Esophagus muscularis mucosa (tissue), 4 donors: ENCODE measurements at regions not wholly inside any gene's neighbourhood (a gene's known extent, or its start where the extent isn't known, plus 50 kb on each side); places are given as distances from the start of the nearest gene placed in this dataset.

Source experiments
- DNase-seq: peaks from one replicate; pipeline ENCODE4 v3.0.0-alpha.2; 2017; ENCODE audit errors: extremely low spot score
- H3K27ac ChIP-seq, 4 donors: fragments of 200-600 bp; sonication (generic); replicated peaks in 1 of 4; 1 replicate in 3 of 4; 2 replicates in 1 of 4; pipeline ENCODE4 v1.5.1; 2016 to 2019; ENCODE audit warnings: mild to moderate bottlenecking in 1 of 4
- H3K27me3 ChIP-seq, 4 donors: fragments of 200-600 bp; sonication (generic); one replicate each; pipeline versions ENCODE4 v1.5.1 to v1.6.0; 2016 to 2019
- H3K36me3 ChIP-seq, 4 donors: fragments of 200-600 bp; sonication (generic); one replicate each; pipeline ENCODE4 v1.5.1; 2016 to 2019
- H3K4me1 ChIP-seq, 4 donors: fragments of 200-600 bp; sonication (generic); one replicate each; pipeline ENCODE4 v1.5.1; 2016 to 2019
- H3K4me3 ChIP-seq, 4 donors: fragments of 200-600 bp; sonication (generic); 1 replicate in 2 of 4; 2 replicates in 2 of 4; pipeline ENCODE4 v1.5.1; 2016 to 2019; ENCODE audit warnings: mild to moderate bottlenecking in 4 of 4, moderate library complexity in 1 of 4
- H3K9me3 ChIP-seq, 4 donors: fragments of 200-600 bp; sonication (generic); 1 replicate in 3 of 4; 2 replicates in 1 of 4; pipeline ENCODE4 v1.5.1; 2016 to 2019
- CTCF ChIP-seq, 3 experiments: fragments of 200-600 bp in 2 of 3; fragments of 450-650 bp in 1 of 3; sonication (generic) in 2 of 3; IDR thresholded peaks; one replicate each; pipeline ENCODE4 v1.5.1; 2017 to 2019; ENCODE audit warnings: antibody characterized with exemption in 3 of 3, mild to moderate bottlenecking in 2 of 3, moderate library complexity in 1 of 3
- EP300 ChIP-seq: sonication (generic); formaldehyde crosslinking; IDR thresholded peaks from one replicate; pipeline ENCODE4 v1.6.1; 2017; ENCODE audit warnings: antibody characterized with exemption
- POLR2A ChIP-seq: fragments of 450-650 bp; IDR thresholded peaks from one replicate; pipeline ENCODE4 v1.6.1; 2017; ENCODE audit warnings: antibody characterized with exemption, moderate library complexity, mild to moderate bottlenecking, low read depth
- POLR2AphosphoS5 ChIP-seq, 2 donors: sonication (generic); formaldehyde crosslinking; IDR thresholded peaks; one replicate each; pipeline ENCODE4 v1.6.1; 2017; ENCODE audit warnings: antibody characterized with exemption in 2 of 2
- WGBS: methylation state at CpG from one replicate; pipeline ENCODE4 v1.1.5; 2018; 5-methylcytosine and 5-hydroxymethylcytosine counted together
- intact Hi-C: fragments of 100-400 bp; cut with DNase I; formaldehyde crosslinking; loops from one replicate; pipeline ENCODE4 v1.15.1; 2023

- 71% methylated on average over 3 of the region's 3 CpGs for WGBS
- DNase-seq = peak; percentile 60
- TF ChIP-seq POLR2A = no peak
- no peak for TF ChIP-seq EP300
- no peak for TF ChIP-seq CTCF (IDR thresholded peaks at IDR 0.05)
- Histone ChIP-seq H3K27me3 (peaks cover 0 to 8% (median 0%) of the 10 kb centered on the region in 4 donors), H3K9me3 (peaks cover 0 to 7% (median 0%) of the 10 kb centered on the region in 4 donors), H3K4me1 (no peaks in the 10 kb centered on the region), H3K4me3 (no peak overlapping the region), H3K27ac (no peak overlapping the region), H3K36me3 (no peaks in the 10 kb centered on the region)
- intact Hi-C loops = no loop called here
Measured at GRCh38 chr22:47696776-47697175, 934.3 kb downstream of the TBC1D22A start.

- Histone ChIP-seq H3K27ac (no peak overlapping the region), H3K9me3 (no peaks in the 10 kb centered on the region), H3K4me1 (no peaks in the 10 kb centered on the region), H3K27me3 (peaks cover 0 to 8% (median 0%) of the 10 kb centered on the region in 4 donors), H3K36me3 (no peaks in the 10 kb centered on the region), H3K4me3 (no peak overlapping the region)
- intact Hi-C loops = no loop called here
- DNase-seq = peak; percentile 80
- no peak for TF ChIP-seq POLR2A
- 100% methylated on average over 2 of the region's 5 CpGs for WGBS
Measured at GRCh38 chr22:47695176-47695575, 932.7 kb downstream of the TBC1D22A start.

- no peak overlapping the region for H3K27ac ChIP-seq
Measured at GRCh38 chr22:47694536-47695130, 932.2 kb downstream of the TBC1D22A start.

GRCh38 chr22:47693606-47694005 lies 931.2 kb downstream of the TBC1D22A start:
- DNase-seq = peak; percentile 55
- peaks cover 0 to 8% (median 0%) of the 10 kb centered on the region in 4 donors for H3K27me3 ChIP-seq
- H3K36me3 ChIP-seq = no peaks in the 10 kb centered on the region
- H3K9me3 ChIP-seq = no peaks in the 10 kb centered on the region
- 90% methylated on average over 6 of the region's 6 CpGs for WGBS
- no peaks in the 10 kb centered on the region for H3K4me1 ChIP-seq
- TF ChIP-seq POLR2AphosphoS5 (IDR thresholded peaks at IDR 0.05) (no peak), EP300 (no peak), POLR2A (no peak), CTCF (IDR thresholded peaks at IDR 0.05) (no peak)
- intact Hi-C loops = no loop called here
- H3K27ac ChIP-seq = no peak overlapping the region
- H3K4me3 ChIP-seq = no peak overlapping the region

More at GRCh38 chr22:47694536-47695130, 932.2 kb downstream of the TBC1D22A start:
- H3K9me3 ChIP-seq = no peaks in the 10 kb centered on the region
- TF ChIP-seq EP300 (no peak), CTCF (IDR thresholded peaks at IDR 0.05) (no peak), POLR2A (no peak), POLR2AphosphoS5 (IDR thresholded peaks at IDR 0.05) (no peak)
- H3K27me3 ChIP-seq = peaks cover 0 to 8% (median 0%) of the 10 kb centered on the region in 4 donors
- DNase-seq = no peak
- no peaks in the 10 kb centered on the region for H3K36me3 ChIP-seq
- intact Hi-C loops = no loop called here
- no peaks in the 10 kb centered on the region for H3K4me1 ChIP-seq
- no peak overlapping the region for H3K4me3 ChIP-seq
- WGBS = 62% methylated on average over 4 of the region's 4 CpGs

- no peak for TF ChIP-seq POLR2AphosphoS5 (IDR thresholded peaks at IDR 0.05)
- no peak for TF ChIP-seq EP300
- no peak overlapping the region for H3K27ac ChIP-seq
- DNase-seq = peak; percentile 57
- H3K36me3 ChIP-seq = no peaks in the 10 kb centered on the region
- no peaks in the 10 kb centered on the region for H3K4me1 ChIP-seq
- intact Hi-C loops = no loop called here
- H3K27me3 ChIP-seq = peaks cover 0 to 7% (median 0%) of the 10 kb centered on the region in 4 donors
- H3K9me3 ChIP-seq = no peaks in the 10 kb centered on the region
- H3K4me3 ChIP-seq = no peak overlapping the region
- 67% methylated on average over 11 of the region's 12 CpGs for WGBS
Measured at GRCh38 chr22:47692811-47693210, 930.4 kb downstream of the TBC1D22A start.
